ENCODE measurements at regions not wholly inside any gene's neighbourhood (a gene's known extent, or its start where the extent isn't known, plus 50 kb on each side); places are given as distances from the start of the nearest gene placed in this dataset.

- ChIA-PET CTCF (no interaction called here), POLR2A (no interaction called here)
- Histone ChIP-seq H3K27me3 (ENCODE audit: control insufficient read depth in 2 of 2, insufficient read depth in 2 of 2, low read length in 2 of 2) (no peaks in the 10 kb centered on the region), H4K20me1 (replicated peaks; ENCODE audit: control insufficient read depth, extremely low read depth, insufficient read depth, low read length) (no peaks in the 10 kb centered on the region), H3K9me1 (replicated peaks; ENCODE audit: control insufficient read depth, extremely low read depth, insufficient read depth, low read length) (no peaks in the 10 kb centered on the region), H3K36me3 (ENCODE audit: control insufficient read depth in 2 of 2, extremely low read depth in 1 of 2, insufficient read depth in 2 of 2, low read length in 2 of 2) (no peaks in the 10 kb centered on the region), H3K27ac (ENCODE audit: insufficient read depth, low read depth, low read length) (no peak overlapping the region), H3K79me2 (ENCODE audit: control insufficient read depth, insufficient read depth, low read length) (no peaks in the 10 kb centered on the region), H3K9me3 (replicated peaks; ENCODE audit: control insufficient read depth, insufficient read depth, low read length) (no peaks in the 10 kb centered on the region), H3K9ac (replicated peaks; ENCODE audit: extremely low read depth, insufficient read depth, low read length) (no peak overlapping the region), H3K4me3 (replicated peaks in 1 of 3; ENCODE audit: insufficient read depth in 1 of 3, low read depth in 1 of 3, low read length in 3 of 3) (no peak overlapping the region), H2AFZ (ENCODE audit: low read depth, low read length) (no peak overlapping the region), H3K4me2 (ENCODE audit: insufficient read depth, low read length) (no peak overlapping the region), H3K4me1 (ENCODE audit: control insufficient read depth, extremely low read depth, insufficient read depth, low read length) (no peaks in the 10 kb centered on the region)
- DNase-seq (ENCODE audit: low read depth, low spot score) (no peak), FAIRE-seq (no peak)
- dilution Hi-C loops (cut with MboI; ENCODE audit: extremely low pct_ligation_motif_present, low sequenced_read_pairs), result no loop called here
- BruUV-seq (replicated peaks), result no TSS peak
- intact Hi-C loops (cut with micrococcal nuclease), result loop anchor here (5.0 kb wide), 1 partner anchor 113 kb away; no protein-coding TSS in a partner anchor
- TF ChIP-seq, protein P1, sequence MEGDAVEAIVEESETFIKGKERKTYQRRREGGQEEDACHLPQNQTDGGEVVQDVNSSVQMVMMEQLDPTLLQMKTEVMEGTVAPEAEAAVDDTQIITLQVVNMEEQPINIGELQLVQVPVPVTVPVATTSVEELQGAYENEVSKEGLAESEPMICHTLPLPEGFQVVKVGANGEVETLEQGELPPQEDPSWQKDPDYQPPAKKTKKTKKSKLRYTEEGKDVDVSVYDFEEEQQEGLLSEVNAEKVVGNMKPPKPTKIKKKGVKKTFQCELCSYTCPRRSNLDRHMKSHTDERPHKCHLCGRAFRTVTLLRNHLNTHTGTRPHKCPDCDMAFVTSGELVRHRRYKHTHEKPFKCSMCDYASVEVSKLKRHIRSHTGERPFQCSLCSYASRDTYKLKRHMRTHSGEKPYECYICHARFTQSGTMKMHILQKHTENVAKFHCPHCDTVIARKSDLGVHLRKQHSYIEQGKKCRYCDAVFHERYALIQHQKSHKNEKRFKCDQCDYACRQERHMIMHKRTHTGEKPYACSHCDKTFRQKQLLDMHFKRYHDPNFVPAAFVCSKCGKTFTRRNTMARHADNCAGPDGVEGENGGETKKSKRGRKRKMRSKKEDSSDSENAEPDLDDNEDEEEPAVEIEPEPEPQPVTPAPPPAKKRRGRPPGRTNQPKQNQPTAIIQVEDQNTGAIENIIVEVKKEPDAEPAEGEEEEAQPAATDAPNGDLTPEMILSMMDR (IDR thresholded peaks at IDR 0.05; ENCODE audit: extremely low read depth in 1 of 2, insufficient read depth in 1 of 2, low read depth in 1 of 2, low read length in 2 of 2), result no peak
- TF ChIP-seq POLR2A (IDR thresholded peaks at IDR 0.05; ENCODE audit: low read depth, low read length), result no peak
- no peak for TF ChIP-seq POLR2AphosphoS5 (IDR thresholded peaks at IDR 0.05; ENCODE audit: insufficient read depth, low read depth, low read length)
- no peak for TF ChIP-seq JUN (IDR thresholded peaks at IDR 0.05; ENCODE audit: borderline replicate concordance, insufficient read depth, insufficient read length, low read depth)
- TF ChIP-seq, protein P2, sequence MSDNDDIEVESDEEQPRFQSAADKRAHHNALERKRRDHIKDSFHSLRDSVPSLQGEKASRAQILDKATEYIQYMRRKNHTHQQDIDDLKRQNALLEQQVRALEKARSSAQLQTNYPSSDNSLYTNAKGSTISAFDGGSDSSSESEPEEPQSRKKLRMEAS (IDR thresholded peaks at IDR 0.05; ENCODE audit: insufficient read depth, insufficient read length), result no peak
- no peak for TF ChIP-seq EZH2 (IDR thresholded peaks at IDR 0.05; ENCODE audit: borderline replicate concordance, low read depth, low read length, severe bottlenecking)
- TF ChIP-seq MYC (IDR thresholded peaks at IDR 0.05; ENCODE audit: low read depth, low read length), result no peak
- TF ChIP-seq FOS (IDR thresholded peaks at IDR 0.05; ENCODE audit: borderline replicate concordance, insufficient read depth, low read length), result no peak
- TF ChIP-seq GATA2 (IDR thresholded peaks at IDR 0.05; ENCODE audit: insufficient read depth, insufficient read length, low read depth, low read length), result no peak
Measured at GRCh38 chr20:40915756-40916155, 112.9 kb upstream of the TOP1 start.
